DMS153 treated with DMSO at 0.1 percent for 48 hours (cell line): ENCODE measurements at regions not wholly inside any gene's neighbourhood (a gene's known extent, or its start where the extent isn't known, plus 50 kb on each side); places are given as distances from the start of the nearest gene placed in this dataset.
"Not testable (repeated sequence)": the region's sequence is repeated elsewhere in the genome, so short reads cannot be mapped to it uniquely, and the experiment has no call there.

Experiments used
- DNase-seq: peaks from one replicate; lab custom pipeline; 2025; ENCODE audit not compliant: unreplicated experiment; lab: John Stamatoyannopoulos, UW

DNA sequence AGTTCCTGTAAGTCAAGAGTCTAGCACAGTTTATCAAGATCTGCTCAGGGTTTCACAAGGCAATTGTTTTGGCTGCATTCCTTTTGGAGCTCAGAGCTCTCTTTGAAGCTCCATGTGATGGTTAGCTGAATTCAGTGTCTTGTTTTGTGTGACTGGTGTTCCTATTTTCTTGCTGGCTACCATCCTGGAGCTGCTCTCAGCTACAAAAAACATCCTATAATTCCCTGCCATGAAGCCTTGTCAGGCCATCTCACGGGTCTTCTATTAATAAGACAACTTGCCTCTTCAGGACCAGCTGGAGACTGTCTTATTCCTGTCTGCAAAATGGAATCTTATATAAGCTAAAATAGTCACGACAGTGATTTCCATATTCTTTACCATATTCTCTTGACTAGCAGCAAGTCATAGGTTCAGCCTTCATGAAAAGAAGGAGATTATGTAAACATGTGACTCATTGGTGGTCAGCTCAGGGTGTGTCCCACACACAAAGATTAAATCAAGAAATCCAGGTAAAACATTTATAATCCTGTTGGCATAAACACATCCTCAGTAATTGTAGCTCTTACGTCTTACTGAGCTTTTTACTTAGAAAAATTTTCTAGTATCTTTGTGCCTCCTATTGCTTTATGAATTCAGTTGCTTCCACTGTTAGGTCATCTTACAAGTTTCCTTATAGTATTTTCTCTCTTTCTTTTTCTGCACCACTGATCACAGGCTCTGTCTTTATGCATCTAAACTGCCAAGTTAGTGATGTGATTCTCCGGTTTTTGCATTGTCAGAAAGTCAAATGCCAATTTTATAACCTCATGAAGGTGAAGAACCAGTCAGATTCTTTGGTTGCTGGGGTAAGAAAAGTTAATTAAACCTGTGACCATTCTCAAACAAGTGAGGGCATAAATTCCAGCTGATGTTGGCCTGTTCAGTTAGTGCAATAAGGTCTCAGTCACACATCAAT is 378.5 kb upstream of the MGAT4C start:
- DNase-seq, result no peak

- DNase-seq, result no peak
Measured at GRCh38 chr12:86627001-86627400, 370.8 kb upstream of the MGAT4C start.

DNA sequence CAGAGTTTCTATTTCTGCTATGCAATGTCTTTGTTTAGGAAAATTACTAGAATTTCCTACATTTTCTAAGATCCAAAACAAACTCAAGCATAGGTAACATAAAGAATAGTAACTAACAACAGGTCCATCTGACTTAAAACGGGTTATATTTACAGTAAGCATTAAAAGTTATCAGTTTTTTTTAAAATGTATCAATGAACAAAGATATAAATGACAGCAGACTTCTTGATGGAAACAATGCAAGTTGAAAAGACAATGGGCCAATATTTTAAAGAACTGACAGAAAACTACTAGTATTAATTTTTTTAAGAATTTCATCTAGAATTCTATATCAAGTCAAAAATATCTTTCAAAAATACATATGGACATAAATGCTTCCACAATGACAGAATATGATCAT is 367.1 kb upstream of the MGAT4C start:
- DNase-seq, result no peak

DNA sequence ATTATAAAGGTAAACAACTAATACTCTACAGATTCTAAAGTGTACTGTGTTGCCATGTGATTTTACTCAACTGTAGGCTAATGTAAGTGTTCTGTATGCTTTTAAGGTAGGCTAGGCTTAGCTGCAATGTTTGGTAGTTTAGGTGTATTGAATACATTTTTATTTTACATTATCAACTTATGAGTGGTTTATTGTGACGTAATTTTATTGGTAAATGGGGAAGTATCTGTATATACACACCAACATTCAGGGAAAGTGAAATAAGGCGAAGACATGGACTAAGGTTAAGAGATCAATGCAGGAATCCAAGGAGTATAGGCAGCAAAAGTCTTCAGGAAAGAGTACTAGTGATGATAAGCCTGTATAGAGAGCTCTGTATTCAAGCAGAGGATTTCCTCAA is 365.8 kb upstream of the MGAT4C start:
- no peak for DNase-seq

DNA sequence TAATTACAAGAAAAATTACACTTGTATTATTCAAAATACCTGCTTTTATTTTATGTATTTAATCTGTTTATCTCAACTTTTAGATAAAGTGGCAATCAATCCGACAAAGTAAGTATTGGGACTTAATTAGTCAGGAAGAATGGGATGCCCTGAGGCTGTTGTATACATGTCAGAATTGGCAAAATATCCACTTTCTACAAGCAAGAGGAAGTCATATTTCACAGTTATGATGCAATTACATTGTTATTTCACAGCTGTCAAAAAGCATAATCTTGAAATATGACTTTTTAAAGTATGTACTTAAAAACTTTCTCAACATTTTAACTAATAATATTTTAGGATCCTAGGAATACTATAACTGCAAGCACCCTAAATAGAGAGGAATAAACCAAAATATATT is 357.1 kb upstream of the MGAT4C start:
- DNase-seq, result no peak

DNA sequence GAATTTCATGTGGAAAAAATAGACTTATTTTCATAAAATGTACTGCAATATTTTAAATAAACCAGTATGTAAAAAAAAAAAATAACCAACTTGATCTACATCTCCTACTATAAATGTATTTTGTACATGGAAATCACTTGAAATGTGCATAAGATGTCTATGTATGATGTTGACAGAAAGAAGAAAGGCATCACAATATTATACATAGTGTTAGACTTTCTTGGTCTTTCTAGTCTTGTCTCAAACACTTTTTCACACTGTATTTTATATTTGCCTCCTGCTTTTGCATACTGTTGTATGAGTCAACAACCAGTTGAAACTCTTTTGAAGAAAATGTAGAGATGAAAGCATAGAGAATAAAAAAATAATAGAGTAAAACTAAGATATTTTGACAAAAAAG is 352.4 kb upstream of the MGAT4C start:
- DNase-seq, result no peak

GRCh38 chr12:86601550-86602308 is 345.5 kb upstream of the MGAT4C start:
- no peak for DNase-seq

DNA sequence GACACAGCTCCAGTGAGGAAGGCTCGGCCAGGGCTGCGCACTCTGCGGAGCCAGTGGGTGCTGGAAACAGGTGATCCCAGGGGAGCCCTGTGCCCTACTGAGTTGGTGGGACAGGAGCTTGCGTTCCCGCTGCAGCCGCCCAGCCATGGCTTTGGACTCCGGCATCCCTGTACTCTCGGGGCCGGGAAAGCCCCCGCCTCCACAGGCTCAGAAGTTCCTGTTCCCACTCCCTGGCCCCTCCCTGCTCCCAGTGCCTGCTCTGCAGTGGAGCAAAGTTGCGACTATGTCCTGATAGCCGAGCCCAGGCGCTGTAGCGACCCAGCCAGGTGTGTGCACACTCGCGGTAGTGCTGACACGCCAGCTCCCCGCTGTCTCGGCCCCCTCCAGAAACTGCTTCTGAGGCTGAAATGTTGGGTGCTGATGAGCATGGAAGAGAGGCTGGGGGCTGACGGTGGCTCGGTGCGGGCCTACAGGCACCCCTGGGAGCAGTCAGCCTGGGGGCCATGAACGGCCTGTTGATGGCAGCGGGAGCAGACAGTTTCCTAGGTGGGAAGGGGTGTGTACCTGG is 344.6 kb upstream of the MGAT4C start:
- DNase-seq, result no peak

DNA sequence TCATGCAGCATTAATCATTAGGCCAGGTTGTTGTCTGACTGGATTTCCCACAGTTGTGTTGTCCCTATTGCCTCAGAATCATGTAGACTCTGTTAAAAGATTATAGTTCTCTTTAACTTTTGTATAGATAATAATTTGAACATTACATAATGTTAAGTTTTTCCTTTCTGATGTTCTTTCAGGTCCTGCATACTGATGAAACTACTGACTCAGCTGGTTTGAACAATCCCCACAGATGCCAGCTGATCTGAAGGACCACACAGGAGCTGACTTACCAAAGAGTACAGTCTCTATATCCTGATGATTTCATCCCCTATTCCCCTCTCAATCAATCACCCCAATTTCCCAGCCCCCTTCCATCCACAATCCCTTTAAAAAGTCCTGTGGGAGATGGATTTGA is 341.2 kb upstream of the MGAT4C start:
- no peak for DNase-seq

DNA sequence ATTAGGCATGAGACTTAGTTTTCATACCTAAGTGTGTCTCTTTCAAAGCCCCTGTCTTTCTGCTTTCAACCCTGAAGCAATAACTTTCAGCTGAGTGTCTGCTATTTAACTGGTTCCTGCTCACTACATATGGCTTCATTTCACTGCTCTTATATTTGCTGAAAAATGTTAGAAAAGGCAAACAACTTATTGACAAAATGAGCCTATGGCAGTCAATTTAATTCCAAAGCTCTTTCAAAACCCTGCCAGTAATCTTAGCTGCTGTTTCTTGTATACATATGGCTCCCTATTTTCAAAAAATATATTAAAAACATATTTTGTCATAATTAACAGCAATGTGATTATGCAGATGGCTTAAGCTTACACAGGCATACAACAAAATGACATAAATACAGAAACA is 334.1 kb upstream of the MGAT4C start:
- DNase-seq, result no peak

GRCh38 chr12:86574143-86574542 is 318.0 kb upstream of the MGAT4C start:
- DNase-seq, result no peak

- no peak for DNase-seq
Measured at GRCh38 chr12:86572455-86572854, 316.3 kb upstream of the MGAT4C start.

DNA sequence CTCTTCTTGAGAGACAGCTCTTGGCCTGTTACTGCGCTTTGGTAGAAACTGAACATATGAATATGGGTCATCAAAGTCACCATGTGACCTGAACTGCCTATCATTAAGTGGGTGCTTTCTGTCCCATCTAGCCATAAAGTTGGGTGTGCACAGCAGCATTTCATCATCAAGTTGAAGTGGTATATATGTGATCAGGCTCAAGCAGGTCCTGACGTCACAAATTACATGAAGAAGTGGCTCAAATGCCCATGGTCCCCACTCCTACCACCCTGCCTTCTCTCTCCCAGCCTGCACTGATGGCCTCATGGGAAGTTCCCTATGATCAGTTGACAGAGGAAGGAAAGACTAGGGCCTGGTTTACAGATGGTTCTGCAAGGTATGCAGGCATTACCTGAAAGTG is 308.8 kb upstream of the MGAT4C start:
- no peak for DNase-seq

- not testable (repeated sequence) for DNase-seq
Measured at GRCh38 chr12:86555491-86555890, 299.3 kb upstream of the MGAT4C start.

DNA sequence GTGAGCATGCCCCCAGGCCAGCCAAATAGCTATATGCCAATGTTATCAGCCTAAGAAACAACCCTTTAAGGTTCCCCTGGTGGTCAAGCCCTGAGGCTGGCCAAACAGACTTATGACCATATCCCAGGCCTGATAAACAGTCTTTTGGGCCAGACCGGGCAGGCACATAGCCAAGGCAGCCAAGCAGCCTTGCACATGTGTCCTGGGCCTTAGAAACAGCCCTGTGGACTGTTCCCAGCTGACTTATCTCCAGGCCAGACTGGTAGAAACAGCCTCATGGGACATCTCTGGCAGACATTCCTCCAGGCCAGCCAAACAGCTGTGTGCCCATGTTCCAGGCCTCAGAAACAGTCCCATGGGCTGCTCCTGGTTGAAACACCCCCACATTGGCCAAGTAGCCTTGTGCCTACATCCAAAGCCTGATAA is 295.0 kb upstream of the MGAT4C start:
- DNase-seq, result no peak

GRCh38 chr12:86550218-86551145 is 294.3 kb upstream of the MGAT4C start:
- DNase-seq, result no peak

DNA sequence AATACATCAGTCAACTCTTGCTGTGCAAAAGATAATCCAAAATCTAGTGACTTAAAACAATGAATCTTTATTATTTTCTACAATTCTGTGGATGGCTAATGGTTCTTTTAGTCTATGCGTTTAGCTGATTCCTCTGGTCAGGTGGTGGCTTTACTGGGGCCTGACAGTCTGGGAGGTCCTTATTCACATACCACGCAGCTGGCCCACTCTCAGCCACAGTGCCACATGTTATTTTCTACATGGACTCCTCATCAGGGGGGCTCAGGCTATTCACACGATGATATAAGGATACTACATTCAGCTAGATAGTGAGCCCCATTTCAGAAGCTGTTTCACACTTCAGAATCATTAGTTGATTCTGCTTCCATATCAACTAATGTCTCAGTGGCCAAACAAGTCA is 287.5 kb upstream of the MGAT4C start:
- DNase-seq, result no peak

DNA sequence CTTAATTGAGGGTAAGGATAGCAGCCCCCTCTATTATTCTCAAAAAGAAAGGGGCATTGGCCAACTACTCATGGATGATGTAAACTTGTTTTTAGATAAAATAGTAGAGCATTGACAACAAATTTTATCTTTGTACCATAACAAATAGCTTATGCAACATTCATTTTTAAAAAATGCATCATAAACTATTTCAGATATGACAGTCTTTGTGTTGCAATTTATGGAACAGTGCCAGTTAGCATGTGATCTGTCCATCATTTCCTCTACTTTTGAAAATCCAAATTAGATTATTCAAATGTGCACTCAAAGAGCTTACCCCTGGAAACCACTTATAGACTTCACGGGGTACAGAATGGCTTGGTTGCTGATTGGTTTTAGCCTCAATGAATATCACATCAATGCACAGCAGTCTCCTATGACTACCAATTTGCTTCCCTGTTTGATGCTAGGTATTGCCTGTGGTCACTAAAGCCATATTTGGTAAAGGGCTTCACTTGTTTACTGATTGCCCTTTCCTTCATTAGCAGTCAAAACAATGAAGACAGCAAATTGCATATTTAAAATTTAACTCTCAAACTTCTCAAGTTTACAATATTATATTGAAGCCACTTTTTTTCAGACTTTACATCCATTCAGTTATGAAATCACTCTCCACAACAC is 274.9 kb upstream of the MGAT4C start:
- no peak for DNase-seq

DNA sequence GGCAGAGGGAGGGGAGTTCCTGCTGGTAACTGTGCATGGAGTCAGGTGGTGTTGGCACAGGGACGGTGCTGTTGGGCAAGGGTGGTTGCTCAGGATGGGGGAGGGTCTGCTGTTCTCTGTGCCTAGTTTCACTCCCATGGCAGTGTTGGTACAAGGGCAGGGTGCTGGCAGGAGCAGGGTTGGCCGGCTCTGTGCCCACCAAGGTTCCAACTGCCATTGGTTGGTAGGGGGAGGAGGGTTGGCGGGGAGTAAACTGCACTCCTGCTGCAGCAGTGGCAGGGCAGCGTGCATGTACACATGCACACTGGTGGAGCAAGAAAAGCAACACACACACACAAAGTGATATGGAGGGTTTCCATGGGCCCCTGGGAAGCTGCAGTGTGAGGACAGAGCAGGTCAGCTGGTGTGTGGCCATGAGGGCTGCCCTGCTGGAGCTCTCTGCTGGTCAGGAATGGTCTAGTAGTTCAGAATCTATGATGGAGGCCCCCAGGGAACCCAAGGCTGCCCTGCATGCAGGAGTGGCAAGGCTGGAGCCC is 269.9 kb upstream of the MGAT4C start:
- no peak for DNase-seq

DNA sequence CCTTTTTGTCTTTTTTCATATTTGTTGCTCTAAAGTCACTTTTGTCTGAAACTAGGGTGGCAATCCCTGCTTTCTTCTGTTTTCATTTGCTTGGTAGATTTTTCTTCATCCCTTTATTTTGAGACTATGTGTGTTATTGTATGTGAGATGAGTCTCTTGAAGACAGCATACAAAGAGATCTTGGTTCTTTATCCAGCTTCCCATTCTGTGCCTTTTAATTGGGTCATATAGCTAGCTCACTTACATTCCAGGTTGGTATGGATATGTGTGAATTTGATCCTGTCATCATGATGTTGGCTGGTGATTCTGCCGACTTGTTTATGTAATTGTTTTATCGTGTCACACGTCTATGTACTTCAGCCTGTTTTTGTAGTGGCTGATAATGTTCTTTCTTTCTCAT is 267.7 kb upstream of the MGAT4C start:
- DNase-seq, result no peak
